Mesenchymal stem cell (in vitro differentiated cells and primary cell): ENCODE measurements at regions not wholly inside any gene's neighbourhood (a gene's known extent, or its start where the extent isn't known, plus 50 kb on each side); places are given as distances from the start of the nearest gene placed in this dataset.

Experiments
- DNase-seq: peaks from one replicate; pipeline ENCODE4 v3.0.0-alpha.2; 2013
- H2AFZ ChIP-seq: one replicate; pipeline ENCODE4 v1.6.1; 2013; ENCODE audit warnings: low read depth, mild to moderate bottlenecking, control low read depth, inconsistent platforms, low read length, moderate library complexity
- H2AK5ac ChIP-seq: 2 replicates; pipeline ENCODE4 v1.6.1; 2013; ENCODE audit warnings: low read length, moderate library complexity, mild to moderate bottlenecking, inconsistent platforms; ENCODE audit not compliant: severe bottlenecking
- H2BK120ac ChIP-seq: one replicate; pipeline ENCODE4 v1.6.1; 2013; ENCODE audit warnings: low read depth, mild to moderate bottlenecking, inconsistent platforms, low read length, moderate library complexity
- H2BK12ac ChIP-seq, 2 experiments: one replicate each; pipeline ENCODE4 v1.6.1; 2013; ENCODE audit warnings: inconsistent platforms in 2 of 2, low read length in 2 of 2, mild to moderate bottlenecking in 2 of 2, moderate library complexity in 2 of 2, control low read depth in 1 of 2
- H2BK15ac ChIP-seq: one replicate; pipeline ENCODE4 v1.6.1; 2013; ENCODE audit warnings: mild to moderate bottlenecking, low read depth, inconsistent platforms; ENCODE audit not compliant: poor library complexity, severe bottlenecking
- H2BK5ac ChIP-seq: 2 replicates; pipeline ENCODE4 v1.6.1; 2013; ENCODE audit warnings: low read depth, mild to moderate bottlenecking, low read length, control low read depth, inconsistent platforms; ENCODE audit not compliant: poor library complexity, severe bottlenecking
- H3K14ac ChIP-seq, 2 experiments: one replicate each; pipeline ENCODE4 v1.6.1; 2013; ENCODE audit warnings: inconsistent platforms in 2 of 2, low read length in 2 of 2, control low read depth in 1 of 2, mild to moderate bottlenecking in 1 of 2, moderate library complexity in 1 of 2
- H3K18ac ChIP-seq, 2 experiments: one replicate each; pipeline ENCODE4 v1.6.1; 2013; ENCODE audit warnings: inconsistent platforms in 2 of 2, low read length in 2 of 2, control low read depth in 1 of 2, low read depth in 1 of 2, mild to moderate bottlenecking in 1 of 2
- H3K23ac ChIP-seq, 2 experiments: one replicate each; pipeline ENCODE4 v1.6.1; 2013; ENCODE audit warnings: inconsistent platforms in 2 of 2, low read length in 2 of 2, mild to moderate bottlenecking in 2 of 2, moderate library complexity in 2 of 2, control low read depth in 1 of 2
- H3K27ac ChIP-seq: 2 replicates; pipeline ENCODE4 v1.5.1; 2013; ENCODE audit warnings: mild to moderate bottlenecking, moderate library complexity, low read length, control low read depth, inconsistent platforms; ENCODE audit not compliant: poor library complexity, severe bottlenecking
- H3K27me3 ChIP-seq, 2 experiments: 2 replicates each; pipeline versions ENCODE4 v1.6.1 to v1.7.0; 2013; ENCODE audit warnings: low read length in 2 of 2, mild to moderate bottlenecking in 2 of 2, moderate library complexity in 2 of 2, control low read depth in 1 of 2, inconsistent platforms in 1 of 2; ENCODE audit not compliant: control insufficient read depth in 1 of 2, insufficient read depth in 1 of 2
- H3K36me3 ChIP-seq, 2 experiments: 2 replicates each; pipeline versions ENCODE4 v1.6.1 to v1.7.0; 2013; ENCODE audit warnings: low read length in 2 of 2, control low read depth in 1 of 2, inconsistent platforms in 1 of 2, low read depth in 1 of 2, mild to moderate bottlenecking in 1 of 2; ENCODE audit not compliant: insufficient read depth in 2 of 2, control insufficient read depth in 1 of 2
- H3K4ac ChIP-seq, 2 experiments: one replicate each; pipeline ENCODE4 v1.6.1; 2013; ENCODE audit warnings: inconsistent platforms in 2 of 2, low read length in 2 of 2, mild to moderate bottlenecking in 2 of 2, moderate library complexity in 2 of 2, control low read depth in 1 of 2, low read depth in 1 of 2
- H3K4me1 ChIP-seq: 2 replicates; pipeline ENCODE4 v1.6.1; 2013; ENCODE audit warnings: low read depth, low read length, control low read depth; ENCODE audit not compliant: control insufficient read depth, insufficient read depth
- H3K4me2 ChIP-seq: 2 replicates; pipeline ENCODE4 v1.6.1; 2013; ENCODE audit warnings: low read length, mild to moderate bottlenecking, inconsistent platforms; ENCODE audit not compliant: poor library complexity, severe bottlenecking
- H3K4me3 ChIP-seq, 2 experiments: 2 replicates each; pipeline versions ENCODE4 v1.5.1 to v1.7.0; 2013; ENCODE audit warnings: low read length in 2 of 2, mild to moderate bottlenecking in 2 of 2, control low read depth in 1 of 2, low read depth in 1 of 2; ENCODE audit not compliant: insufficient read depth in 1 of 2
- H3K79me1 ChIP-seq: replicated peaks from 2 replicates; pipeline ENCODE4 v1.6.1; 2013; ENCODE audit warnings: mild to moderate bottlenecking, control low read depth, low read length, inconsistent platforms; ENCODE audit not compliant: poor library complexity, severe bottlenecking
- H3K9ac ChIP-seq: 2 replicates; pipeline ENCODE4 v1.7.0; 2013; ENCODE audit warnings: mild to moderate bottlenecking, low read length, moderate library complexity
- H3K9me3 ChIP-seq: 2 replicates; pipeline ENCODE4 v1.7.0; 2013; ENCODE audit warnings: mild to moderate bottlenecking, low read length; ENCODE audit not compliant: control insufficient read depth
- H4K8ac ChIP-seq: one replicate; pipeline ENCODE4 v1.6.1; 2013; ENCODE audit warnings: inconsistent platforms, mild to moderate bottlenecking, low read length, moderate library complexity
- H4K91ac ChIP-seq: one replicate; pipeline ENCODE4 v1.6.1; 2013; ENCODE audit warnings: mild to moderate bottlenecking, low read length, inconsistent platforms
- WGBS: methylation state at CpG from one replicate; pipeline ENCODE4 v1.1.7; 2013; ENCODE audit warnings: mixed read lengths; 5-methylcytosine and 5-hydroxymethylcytosine counted together

- Histone ChIP-seq H3K27me3 (peaks cover 0 to 37% of the 10 kb centered on the region in 2 experiments), H3K23ac (no peak overlapping the region), H3K4ac (no peak overlapping the region), H3K9me3 (no peaks in the 10 kb centered on the region), H3K79me1 (no peaks in the 10 kb centered on the region), H4K91ac (no peak overlapping the region), H4K8ac (no peak overlapping the region), H2AFZ (no peak overlapping the region), H2AK5ac (no peak overlapping the region), H2BK15ac (no peak overlapping the region), H2BK5ac (no peak overlapping the region), H2BK12ac (no peak overlapping the region), H2BK120ac (no peak overlapping the region), H3K4me2 (no peak overlapping the region), H3K4me1 (no peaks in the 10 kb centered on the region), H3K36me3 (no peaks in the 10 kb centered on the region), H3K18ac (no peak overlapping the region), H3K4me3 (no peak overlapping the region), H3K9ac (no peak overlapping the region), H3K27ac (no peak overlapping the region), H3K14ac (no peak overlapping the region)
- 89% methylated on average over 17 of the region's 17 CpGs for WGBS
- no peak for DNase-seq
Measured at GRCh38 chr2:239674981-239675825, 274.4 kb upstream of the HDAC4 start.

GRCh38 chr2:239674101-239674980, 273.5 kb upstream of the HDAC4 start:
- H2BK5ac ChIP-seq, result no peak overlapping the region
- no peak overlapping the region for H2BK12ac ChIP-seq
- no peak overlapping the region for H3K18ac ChIP-seq
- no peak overlapping the region for H2BK120ac ChIP-seq
- no peak overlapping the region for H2AFZ ChIP-seq
- H3K9ac ChIP-seq, result no peak overlapping the region
- H3K79me1 ChIP-seq, result no peaks in the 10 kb centered on the region
- H3K27ac ChIP-seq, result no peak overlapping the region
- no peak overlapping the region for H3K4ac ChIP-seq
- no peak for DNase-seq
- H3K4me1 ChIP-seq, result no peaks in the 10 kb centered on the region
- no peak overlapping the region for H2AK5ac ChIP-seq
- no peak overlapping the region for H3K4me2 ChIP-seq
- no peaks in the 10 kb centered on the region for H3K36me3 ChIP-seq
- H3K4me3 ChIP-seq, result no peak overlapping the region
- WGBS, result 72% methylated on average over 17 of the region's 17 CpGs
- H3K14ac ChIP-seq, result no peak overlapping the region
- H2BK15ac ChIP-seq, result no peak overlapping the region
- H4K91ac ChIP-seq, result no peak overlapping the region
- H3K9me3 ChIP-seq, result no peaks in the 10 kb centered on the region
- H3K27me3 ChIP-seq, result peaks cover 0 to 31% of the 10 kb centered on the region in 2 experiments
- H4K8ac ChIP-seq, result no peak overlapping the region
- no peak overlapping the region for H3K23ac ChIP-seq

GRCh38 chr2:239673641-239674040, 272.8 kb upstream of the HDAC4 start:
- H2BK120ac ChIP-seq, result no peak overlapping the region
- H2BK5ac ChIP-seq, result no peak overlapping the region
- H2AFZ ChIP-seq, result no peak overlapping the region
- H4K91ac ChIP-seq, result no peak overlapping the region
- no peak overlapping the region for H3K4me2 ChIP-seq
- H3K27ac ChIP-seq, result no peak overlapping the region
- H3K4me3 ChIP-seq, result no peak overlapping the region
- no peak overlapping the region for H2BK12ac ChIP-seq
- no peaks in the 10 kb centered on the region for H3K9me3 ChIP-seq
- H3K27me3 ChIP-seq, result peaks cover 0 to 33% of the 10 kb centered on the region in 2 experiments
- no peak overlapping the region for H3K18ac ChIP-seq
- WGBS, result 74% methylated on average over 10 of the region's 10 CpGs
- H3K79me1 ChIP-seq, result no peaks in the 10 kb centered on the region
- H2AK5ac ChIP-seq, result no peak overlapping the region
- no peak for DNase-seq
- H3K9ac ChIP-seq, result no peak overlapping the region
- no peaks in the 10 kb centered on the region for H3K4me1 ChIP-seq
- H3K14ac ChIP-seq, result no peak overlapping the region
- no peak overlapping the region for H3K4ac ChIP-seq
- no peak overlapping the region for H3K23ac ChIP-seq
- H4K8ac ChIP-seq, result no peak overlapping the region
- H2BK15ac ChIP-seq, result no peak overlapping the region
- no peaks in the 10 kb centered on the region for H3K36me3 ChIP-seq
